NCI-H226 (cell line): ENCODE measurements at regions not wholly inside any gene's neighbourhood (a gene's known extent, or its start where the extent isn't known, plus 50 kb on each side); places are given as distances from the start of the nearest gene placed in this dataset.
A peak's percentile ranks its signal among the peaks of the same experiment; 100 is the strongest.
"Not testable (repeated sequence)": the region's sequence is repeated elsewhere in the genome, so short reads cannot be mapped to it uniquely, and the experiment has no call there.

ENCODE experiments used
- DNase-seq: peaks from one replicate; pipeline ENCODE4 v3.0.0-alpha.2; 2015

GRCh38 chr2:89027115-89027514 lies 335.6 kb downstream of the RPIA start:
- not testable (repeated sequence) for DNase-seq

- not testable (repeated sequence) for DNase-seq
These were observed 336.1 kb downstream of the RPIA start for GRCh38 chr2:89027536-89027935.

- not testable (repeated sequence) for DNase-seq
These were observed 337.8 kb downstream of the RPIA start for GRCh38 chr2:89029257-89029656.

DNA sequence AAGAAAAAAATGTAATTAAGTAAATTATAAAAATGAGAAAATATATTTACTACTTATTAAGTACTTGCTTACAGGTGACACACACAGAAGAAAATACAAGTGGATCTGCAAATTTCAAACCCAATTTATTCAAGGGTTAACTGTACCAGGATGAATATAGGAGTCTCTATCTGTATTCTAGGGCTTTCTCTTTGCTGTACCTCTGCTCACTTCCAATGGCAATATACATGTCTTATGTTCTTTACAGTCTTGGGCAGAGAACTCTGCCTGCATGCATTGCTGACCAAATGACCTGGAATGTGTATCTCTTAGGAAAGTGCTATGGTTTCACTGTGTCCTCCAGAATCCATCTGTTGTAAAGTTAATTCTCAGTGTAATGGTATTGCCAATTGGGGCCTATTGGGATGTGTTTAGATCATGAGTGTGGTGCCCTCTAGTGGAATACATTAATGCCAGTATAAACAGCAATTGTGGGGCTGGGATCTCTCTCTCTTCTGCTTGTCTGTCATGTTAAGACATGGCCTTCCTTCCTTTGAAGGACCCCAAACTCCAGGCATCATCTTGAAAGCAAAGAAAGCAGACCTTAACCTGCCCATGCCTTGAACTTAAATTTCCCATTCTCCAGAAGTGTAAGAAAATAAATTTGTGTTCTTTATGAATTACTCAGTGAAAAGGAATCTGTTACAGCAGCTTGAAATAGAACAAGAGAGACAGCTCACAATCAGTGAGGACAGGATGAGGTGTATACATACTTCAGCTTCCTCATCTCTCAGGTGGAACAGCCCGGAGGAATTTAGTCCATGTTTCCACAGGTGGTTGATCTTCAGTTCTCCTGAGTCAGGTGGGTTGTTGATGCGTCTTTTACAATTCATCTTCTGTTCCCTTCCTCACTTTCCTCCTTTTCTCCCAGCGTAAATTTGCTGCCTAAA lies 356.9 kb downstream of the RPIA start:
- DNase-seq: peak; percentile 7

- not testable (repeated sequence) for DNase-seq
These were observed 367.1 kb downstream of the RPIA start for GRCh38 chr2:89058616-89059015.

- not testable (repeated sequence) for DNase-seq
These were observed 369.7 kb downstream of the RPIA start for GRCh38 chr2:89061174-89061573.

GRCh38 chr2:89076771-89077170 lies 385.3 kb downstream of the RPIA start:
- DNase-seq: not testable (repeated sequence)

- not testable (repeated sequence) for DNase-seq
These were observed 401.4 kb downstream of the RPIA start for GRCh38 chr2:89092911-89093310.

DNA sequence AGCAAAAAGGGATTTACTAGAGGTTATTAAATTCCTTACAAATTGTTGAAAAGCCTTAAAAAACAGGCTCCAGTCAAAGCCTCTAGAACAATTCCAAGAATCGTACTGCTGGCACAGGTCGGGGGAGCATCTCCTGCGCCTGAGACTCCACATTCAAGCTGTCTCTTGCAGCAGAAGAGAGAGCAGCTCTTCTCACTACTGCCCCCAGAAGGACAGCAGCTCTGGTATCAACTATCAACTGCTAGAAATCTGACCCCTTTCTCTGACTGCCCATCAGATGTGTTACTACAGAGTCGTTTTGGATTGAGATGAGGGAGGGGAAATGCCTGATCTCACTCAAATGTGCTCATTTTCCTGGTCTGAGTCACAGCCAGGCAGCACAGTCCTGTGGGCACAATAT lies 403.6 kb downstream of the RPIA start:
- not testable (repeated sequence) for DNase-seq

DNA sequence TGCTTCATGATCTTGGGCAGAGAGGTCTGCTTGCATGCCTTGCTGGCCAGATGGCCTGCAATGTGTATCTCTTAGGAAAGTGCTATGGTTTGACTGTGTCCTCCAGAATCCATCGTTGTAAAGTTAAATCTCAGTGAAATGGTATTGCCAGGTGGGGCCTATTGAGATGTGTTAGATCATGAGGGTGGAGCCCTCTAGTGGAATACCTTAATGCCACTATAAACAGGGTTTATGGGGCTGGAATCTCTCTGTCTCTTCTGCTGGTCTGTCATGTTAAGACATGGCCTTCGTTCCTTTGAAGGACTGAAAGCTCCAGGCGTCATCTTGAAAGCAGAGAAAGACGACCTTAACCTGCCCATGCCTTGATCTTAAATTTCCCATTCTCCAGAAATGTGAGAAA lies 411.1 kb downstream of the RPIA start:
- DNase-seq: not testable (repeated sequence)

DNA sequence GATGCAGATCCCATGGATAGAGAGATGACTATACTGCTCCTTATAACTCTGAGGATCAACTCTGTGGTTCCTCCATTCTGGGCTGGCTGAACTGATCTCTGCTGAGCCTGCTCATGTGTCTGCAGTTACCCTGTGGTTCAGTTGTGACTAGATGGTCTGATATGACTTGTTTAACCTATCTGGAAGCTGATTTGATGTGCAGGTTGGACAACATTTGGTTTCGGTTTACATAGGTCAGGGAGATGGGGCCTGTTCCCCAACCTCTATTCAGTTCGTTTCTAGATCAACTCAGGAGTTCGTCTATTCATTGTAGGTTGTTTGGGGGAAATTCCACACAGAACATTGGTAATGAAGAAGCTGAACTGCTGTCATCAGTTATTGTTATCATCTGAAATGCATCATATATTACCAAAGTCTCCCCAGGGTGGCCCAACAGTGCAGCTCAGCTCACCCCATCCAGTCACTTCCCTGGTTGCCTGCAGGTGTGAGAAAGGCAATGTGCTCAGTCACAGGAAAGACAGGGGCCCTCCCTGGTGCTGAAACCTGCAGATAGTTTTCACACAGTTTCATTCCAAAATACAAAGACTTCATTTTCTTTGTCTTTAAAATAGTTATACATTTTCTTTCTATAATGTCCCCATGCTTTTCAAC lies 415.0 kb downstream of the RPIA start:
- not testable (repeated sequence) for DNase-seq

- DNase-seq: peak; percentile 1
These were observed 421.0 kb downstream of the RPIA start for GRCh38 chr2:89112434-89112833.

- DNase-seq: not testable (repeated sequence)
These were observed 421.8 kb downstream of the RPIA start for GRCh38 chr2:89113286-89113685.

DNA sequence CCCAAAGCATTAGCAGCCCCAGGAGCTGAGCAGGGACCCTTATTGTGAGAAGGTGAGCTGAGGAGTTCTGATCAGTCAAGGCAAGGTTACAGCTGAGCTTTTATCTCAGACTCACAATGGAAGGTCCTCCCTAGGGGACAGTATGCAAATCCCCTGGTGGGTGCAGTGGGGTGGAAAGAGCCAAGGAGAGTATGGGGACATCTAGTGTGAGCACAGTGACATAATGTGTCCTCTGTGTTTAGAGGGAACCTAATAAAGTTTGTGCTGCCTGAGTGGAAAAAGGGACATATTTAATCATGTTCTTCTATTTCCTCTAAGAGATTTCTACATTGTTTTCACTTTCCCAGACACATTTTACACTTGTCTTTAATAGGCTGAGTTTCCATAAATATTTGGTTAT lies 438.0 kb downstream of the RPIA start:
- DNase-seq: not testable (repeated sequence)

GRCh38 chr2:89130665-89131308 lies 439.3 kb downstream of the RPIA start:
- DNase-seq: not testable (repeated sequence)

DNA sequence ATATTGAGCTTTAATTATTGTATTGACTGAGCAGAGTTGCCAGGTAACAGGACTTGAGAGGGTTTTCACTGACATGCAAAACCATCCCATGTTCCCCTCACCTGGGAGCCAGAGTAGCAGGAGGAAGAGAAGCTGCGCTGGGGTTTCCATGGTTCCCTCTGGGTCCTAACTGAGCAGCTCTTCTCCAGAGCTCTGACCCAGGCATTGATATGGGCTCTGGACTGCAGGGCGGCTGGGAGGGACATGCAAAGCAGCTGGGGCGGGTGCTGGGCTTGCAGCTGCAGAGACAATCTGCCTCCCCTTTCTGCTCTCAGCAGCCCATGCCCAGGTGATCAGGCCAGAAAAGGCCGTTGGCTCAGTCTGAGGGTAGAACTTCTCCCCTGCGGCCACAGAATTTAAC lies 451.5 kb downstream of the RPIA start:
- DNase-seq: not testable (repeated sequence)

GRCh38 chr2:89145342-89145741 lies 453.9 kb downstream of the RPIA start:
- not testable (repeated sequence) for DNase-seq

GRCh38 chr2:89148256-89148655 lies 456.8 kb downstream of the RPIA start:
- DNase-seq: not testable (repeated sequence)

DNA sequence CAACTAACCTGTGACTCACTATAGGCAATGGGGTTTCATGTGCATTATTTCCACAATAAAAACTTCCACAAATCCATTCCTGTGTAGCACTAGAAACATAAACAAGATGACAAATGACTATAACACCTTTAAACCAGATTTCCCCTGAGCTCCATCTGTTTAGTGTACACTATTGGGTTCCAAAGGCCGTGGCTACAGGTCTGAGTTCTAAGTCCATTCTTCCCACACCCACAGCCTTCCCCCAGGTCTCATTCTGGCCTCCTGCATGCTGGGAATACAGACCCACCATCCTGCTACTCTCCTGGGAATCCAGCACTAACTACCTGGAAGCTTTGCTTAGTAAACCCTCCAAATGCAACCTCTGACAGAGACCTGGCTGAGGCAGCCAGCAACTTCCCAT lies 460.2 kb downstream of the RPIA start:
- DNase-seq: not testable (repeated sequence)

- not testable (repeated sequence) for DNase-seq
These were observed 461.0 kb downstream of the RPIA start for GRCh38 chr2:89152501-89152900.

GRCh38 chr2:89153210-89153609 lies 461.7 kb downstream of the RPIA start:
- DNase-seq: not testable (repeated sequence)

- DNase-seq: not testable (repeated sequence)
These were observed 462.8 kb downstream of the RPIA start for GRCh38 chr2:89154247-89154682.

DNA sequence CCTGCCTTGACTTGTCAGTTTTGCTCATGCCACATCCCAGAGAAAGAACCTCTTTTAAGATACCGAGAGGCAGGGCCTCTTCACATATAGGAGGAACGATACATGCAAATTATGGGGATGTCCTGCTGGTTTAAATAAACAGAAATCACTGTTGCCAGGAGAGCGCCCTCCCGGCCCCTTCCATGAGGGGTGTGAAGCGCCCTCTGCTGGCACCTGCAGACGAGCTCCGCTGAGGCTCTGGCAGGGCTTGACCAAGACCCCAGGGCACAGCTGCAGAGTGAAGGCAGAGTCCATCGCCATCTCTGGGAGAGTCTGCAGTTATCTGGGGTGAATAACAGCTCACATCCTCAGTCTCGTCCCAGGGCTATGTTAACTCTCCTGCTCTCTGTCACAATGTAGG lies 468.8 kb downstream of the RPIA start:
- DNase-seq: not testable (repeated sequence)
